ENCODE measurements at regions not wholly inside any gene's neighbourhood (a gene's known extent, or its start where the extent isn't known, plus 50 kb on each side); places are given as distances from the start of the nearest gene placed in this dataset.

DNA sequence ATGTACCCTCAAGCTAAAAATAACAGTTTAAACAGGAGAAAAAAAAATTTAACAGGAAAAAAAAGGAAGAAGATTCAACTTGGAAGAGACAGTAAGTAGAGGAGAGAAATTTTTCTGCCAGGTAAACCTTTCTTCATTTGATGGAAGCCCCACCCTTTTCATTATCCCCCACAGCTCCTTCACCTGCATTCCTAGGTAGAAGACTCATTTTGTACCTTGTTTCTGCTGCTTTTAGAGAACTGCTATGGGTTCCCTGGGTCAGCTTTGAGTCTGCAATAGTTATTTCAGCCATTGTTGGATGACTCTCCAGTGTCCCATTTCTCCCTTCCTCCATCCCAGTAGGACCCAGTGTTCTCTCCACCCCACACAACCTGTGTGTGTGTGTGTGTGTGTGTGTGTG, 74.1 kb upstream of the CPEB4 start:
- H3K36me3 Mint-ChIP-seq (ENCODE audit: low read depth) = no peaks in the 10 kb centered on the region
- Histone ChIP-seq H3K27ac (ENCODE audit: low read depth in 1 of 2, low read length in 2 of 2) (no peak overlapping the region), H3K4me1 (ENCODE audit: insufficient read depth, low read length) (no peaks in the 10 kb centered on the region), H3K9me3 (ENCODE audit: control insufficient read depth in 1 of 2, insufficient read depth in 1 of 2, low read length in 2 of 2) (peaks cover 0 to 15% of the 10 kb centered on the region in 2 experiments), H3K4me3 (ENCODE audit: low read length) (no peak overlapping the region), H3K36me3 (ENCODE audit: insufficient read depth, low read length) (no peaks in the 10 kb centered on the region), H3K27me3 (ENCODE audit: control insufficient read depth in 1 of 2, insufficient read depth in 2 of 2, low read length in 2 of 2) (no peaks in the 10 kb centered on the region)
- H3K27me3 Mint-ChIP-seq = peaks cover 6% of the 10 kb centered on the region
- H3K4me3 Mint-ChIP-seq = no peak overlapping the region
- H3K4me1 Mint-ChIP-seq (ENCODE audit: low read depth) = no peaks in the 10 kb centered on the region
- DNase-seq = no peak
- POLR2A ChIA-PET = no interaction called here
- ATAC-seq (ENCODE audit: poor library complexity) = no peak
- CTCF ChIA-PET = no interaction called here
- H3K27ac Mint-ChIP-seq = no peak overlapping the region
- intact Hi-C loops (cut with DNase I, micrococcal nuclease) = no loop called here
- H3K9me3 Mint-ChIP-seq = no peaks in the 10 kb centered on the region
- TF ChIP-seq, protein P1, sequence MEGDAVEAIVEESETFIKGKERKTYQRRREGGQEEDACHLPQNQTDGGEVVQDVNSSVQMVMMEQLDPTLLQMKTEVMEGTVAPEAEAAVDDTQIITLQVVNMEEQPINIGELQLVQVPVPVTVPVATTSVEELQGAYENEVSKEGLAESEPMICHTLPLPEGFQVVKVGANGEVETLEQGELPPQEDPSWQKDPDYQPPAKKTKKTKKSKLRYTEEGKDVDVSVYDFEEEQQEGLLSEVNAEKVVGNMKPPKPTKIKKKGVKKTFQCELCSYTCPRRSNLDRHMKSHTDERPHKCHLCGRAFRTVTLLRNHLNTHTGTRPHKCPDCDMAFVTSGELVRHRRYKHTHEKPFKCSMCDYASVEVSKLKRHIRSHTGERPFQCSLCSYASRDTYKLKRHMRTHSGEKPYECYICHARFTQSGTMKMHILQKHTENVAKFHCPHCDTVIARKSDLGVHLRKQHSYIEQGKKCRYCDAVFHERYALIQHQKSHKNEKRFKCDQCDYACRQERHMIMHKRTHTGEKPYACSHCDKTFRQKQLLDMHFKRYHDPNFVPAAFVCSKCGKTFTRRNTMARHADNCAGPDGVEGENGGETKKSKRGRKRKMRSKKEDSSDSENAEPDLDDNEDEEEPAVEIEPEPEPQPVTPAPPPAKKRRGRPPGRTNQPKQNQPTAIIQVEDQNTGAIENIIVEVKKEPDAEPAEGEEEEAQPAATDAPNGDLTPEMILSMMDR (IDR thresholded peaks at IDR 0.05) = no peak

DNA sequence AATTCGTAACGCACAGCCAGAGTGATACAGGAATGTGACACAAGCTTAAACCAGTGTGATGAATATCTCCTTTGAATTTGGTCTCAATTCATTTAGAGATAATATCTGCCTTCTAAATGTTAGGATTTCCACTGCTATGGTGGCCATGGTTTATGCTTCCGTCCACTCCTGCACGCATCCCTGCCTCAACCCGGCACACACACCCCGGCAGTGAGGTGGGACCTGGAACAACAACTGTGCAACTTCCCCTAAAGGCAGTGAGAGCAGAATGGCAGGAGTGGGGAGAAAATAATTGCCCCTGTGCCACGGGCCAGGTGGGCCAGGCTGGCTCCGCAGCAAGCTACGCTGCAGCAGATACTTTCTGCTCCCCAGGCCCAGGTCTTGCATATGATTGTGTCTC, 72.6 kb upstream of the CPEB4 start:
- CTCF ChIA-PET = no interaction called here
- Histone ChIP-seq H3K4me1 (ENCODE audit: insufficient read depth, low read length) (no peaks in the 10 kb centered on the region), H3K27me3 (ENCODE audit: control insufficient read depth in 1 of 2, insufficient read depth in 2 of 2, low read length in 2 of 2) (no peaks in the 10 kb centered on the region), H3K9me3 (ENCODE audit: control insufficient read depth in 1 of 2, insufficient read depth in 1 of 2, low read length in 2 of 2) (peaks cover 0 to 14% of the 10 kb centered on the region in 2 experiments), H3K36me3 (ENCODE audit: insufficient read depth, low read length) (no peaks in the 10 kb centered on the region), H3K27ac (ENCODE audit: low read depth in 1 of 2, low read length in 2 of 2) (no peak overlapping the region), H3K4me3 (ENCODE audit: low read length) (no peak overlapping the region)
- POLR2A ChIA-PET = no interaction called here
- Mint-ChIP-seq H3K4me1 (ENCODE audit: low read depth) (no peaks in the 10 kb centered on the region), H3K27me3 (peaks cover 6% of the 10 kb centered on the region), H3K9me3 (no peaks in the 10 kb centered on the region), H3K36me3 (ENCODE audit: low read depth) (no peaks in the 10 kb centered on the region), H3K4me3 (no peak overlapping the region), H3K27ac (no peak overlapping the region)
- intact Hi-C loops (cut with DNase I, micrococcal nuclease) = no loop called here
- no peak for ATAC-seq (ENCODE audit: poor library complexity)
- no peak for DNase-seq
- TF ChIP-seq, protein P1 (IDR thresholded peaks at IDR 0.05) = no peak

DNA sequence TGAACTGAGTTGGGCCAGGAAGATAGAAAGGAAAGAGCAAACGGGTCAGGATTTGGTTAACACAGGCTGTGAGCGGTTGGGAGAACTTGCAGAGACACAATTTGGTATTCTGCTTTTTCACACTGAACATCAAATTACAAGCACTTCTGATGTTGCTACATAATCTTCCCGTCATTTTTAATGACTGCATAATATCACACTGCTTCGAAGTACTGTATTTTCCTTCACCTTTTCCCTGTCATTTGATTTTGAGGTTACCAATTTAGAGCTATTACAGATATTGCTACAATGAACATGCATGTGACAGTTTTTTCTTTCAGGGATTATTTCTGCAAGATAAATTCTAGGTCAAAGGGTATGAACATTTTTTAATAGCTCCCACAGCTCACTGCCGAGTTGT, 71.4 kb upstream of the CPEB4 start:
- Mint-ChIP-seq H3K4me3 (no peak overlapping the region), H3K4me1 (ENCODE audit: low read depth) (peaks cover 5% of the 10 kb centered on the region), H3K36me3 (ENCODE audit: low read depth) (no peaks in the 10 kb centered on the region), H3K9me3 (no peaks in the 10 kb centered on the region), H3K27ac (no peak overlapping the region), H3K27me3 (peaks cover 6% of the 10 kb centered on the region)
- no peaks in the 10 kb centered on the region for H3K36me3 ChIP-seq (ENCODE audit: insufficient read depth, low read length)
- no peak overlapping the region for H3K4me3 ChIP-seq (ENCODE audit: low read length)
- H3K27me3 ChIP-seq (ENCODE audit: control insufficient read depth in 1 of 2, insufficient read depth in 2 of 2, low read length in 2 of 2) = no peaks in the 10 kb centered on the region
- DNase-seq = no peak
- ChIA-PET CTCF (no interaction called here), POLR2A (no interaction called here)
- intact Hi-C loops (cut with DNase I, micrococcal nuclease) = no loop called here
- ATAC-seq (ENCODE audit: poor library complexity) = no peak
- H3K4me1 ChIP-seq (ENCODE audit: insufficient read depth, low read length) = peaks cover 4% of the 10 kb centered on the region
- TF ChIP-seq, protein P1 (IDR thresholded peaks at IDR 0.05) = no peak
- H3K27ac ChIP-seq (ENCODE audit: low read depth in 1 of 2, low read length in 2 of 2) = no peak overlapping the region
- H3K9me3 ChIP-seq (ENCODE audit: control insufficient read depth in 1 of 2, insufficient read depth in 1 of 2, low read length in 2 of 2) = peaks cover 0 to 6% of the 10 kb centered on the region in 2 experiments

Measured in CD4-positive, alpha-beta T cell (primary cell).